ENCODE measurements at regions not wholly inside any gene's neighbourhood (a gene's known extent, or its start where the extent isn't known, plus 50 kb on each side); places are given as distances from the start of the nearest gene placed in this dataset.

DNA sequence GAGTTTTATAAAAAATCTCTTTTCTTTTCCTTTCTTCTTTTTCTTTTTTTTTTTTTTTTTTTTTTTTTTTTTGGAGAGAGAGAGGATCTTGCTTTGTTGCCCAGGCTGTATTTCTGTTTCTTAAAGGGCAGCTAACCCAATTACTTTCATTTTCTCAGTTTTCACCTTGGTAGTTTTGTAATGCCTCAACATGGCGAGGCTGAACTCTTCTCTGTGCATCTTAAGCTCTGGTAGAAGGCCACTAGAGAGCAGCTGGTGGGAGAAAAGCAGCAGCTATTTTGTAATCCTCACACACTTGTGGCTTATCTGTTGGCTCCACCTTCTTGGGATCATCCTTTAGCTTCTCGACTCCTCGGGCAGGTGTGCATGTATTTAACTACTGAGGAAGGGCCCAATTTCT lies 152.2 kb upstream of the MEIS2 start:
- H3K27me3 ChIP-seq = no peaks in the 10 kb centered on the region
- H3K9me3 ChIP-seq = no peaks in the 10 kb centered on the region
- TF ChIP-seq, protein P1, sequence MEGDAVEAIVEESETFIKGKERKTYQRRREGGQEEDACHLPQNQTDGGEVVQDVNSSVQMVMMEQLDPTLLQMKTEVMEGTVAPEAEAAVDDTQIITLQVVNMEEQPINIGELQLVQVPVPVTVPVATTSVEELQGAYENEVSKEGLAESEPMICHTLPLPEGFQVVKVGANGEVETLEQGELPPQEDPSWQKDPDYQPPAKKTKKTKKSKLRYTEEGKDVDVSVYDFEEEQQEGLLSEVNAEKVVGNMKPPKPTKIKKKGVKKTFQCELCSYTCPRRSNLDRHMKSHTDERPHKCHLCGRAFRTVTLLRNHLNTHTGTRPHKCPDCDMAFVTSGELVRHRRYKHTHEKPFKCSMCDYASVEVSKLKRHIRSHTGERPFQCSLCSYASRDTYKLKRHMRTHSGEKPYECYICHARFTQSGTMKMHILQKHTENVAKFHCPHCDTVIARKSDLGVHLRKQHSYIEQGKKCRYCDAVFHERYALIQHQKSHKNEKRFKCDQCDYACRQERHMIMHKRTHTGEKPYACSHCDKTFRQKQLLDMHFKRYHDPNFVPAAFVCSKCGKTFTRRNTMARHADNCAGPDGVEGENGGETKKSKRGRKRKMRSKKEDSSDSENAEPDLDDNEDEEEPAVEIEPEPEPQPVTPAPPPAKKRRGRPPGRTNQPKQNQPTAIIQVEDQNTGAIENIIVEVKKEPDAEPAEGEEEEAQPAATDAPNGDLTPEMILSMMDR (IDR thresholded peaks at IDR 0.05) = no peak
- no peaks in the 10 kb centered on the region for H3K36me3 ChIP-seq
- DNase-seq = no peak
- peaks cover 0 to 8% (median 0%) of the 10 kb centered on the region in 4 donors for H3K4me1 ChIP-seq
- H3K27ac ChIP-seq = no peak overlapping the region
- H3K4me3 ChIP-seq = no peak overlapping the region
- intact Hi-C loops (cut with DNase I; ENCODE audit: low total_unique reads) = no loop called here

GRCh38 chr15:37253877-37254276 lies 153.5 kb upstream of the MEIS2 start:
- TF ChIP-seq, protein P1 (IDR thresholded peaks at IDR 0.05) = no peak
- Histone ChIP-seq H3K4me3 (no peak overlapping the region), H3K36me3 (no peaks in the 10 kb centered on the region), H3K9me3 (no peaks in the 10 kb centered on the region), H3K27me3 (no peaks in the 10 kb centered on the region), H3K27ac (no peak overlapping the region), H3K4me1 (peaks cover 0 to 8% (median 0%) of the 10 kb centered on the region in 4 donors)
- no peak for DNase-seq
- intact Hi-C loops (cut with DNase I; ENCODE audit: low total_unique reads) = no loop called here

DNA sequence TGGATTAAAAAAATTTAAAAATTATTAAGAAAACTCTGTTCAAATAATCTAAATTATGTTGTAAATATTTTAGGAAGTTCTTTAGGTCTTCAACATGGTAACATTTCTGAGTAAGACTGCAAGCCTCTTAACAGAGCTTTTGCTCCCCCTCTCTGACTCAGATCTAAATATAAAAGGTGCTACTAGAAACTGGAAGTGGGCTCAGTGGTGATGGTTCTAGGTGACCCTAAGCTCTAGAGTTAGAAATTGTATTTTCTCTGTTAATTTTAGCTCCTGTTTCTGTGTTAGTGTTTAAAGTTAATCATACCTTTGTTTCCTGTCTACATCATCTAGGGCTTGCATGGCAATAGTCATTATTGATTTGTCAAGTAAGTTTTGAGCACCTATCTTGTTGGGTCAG lies 159.9 kb upstream of the MEIS2 start:
- TF ChIP-seq, protein P1 (IDR thresholded peaks at IDR 0.05) = no peak
- Histone ChIP-seq H3K4me3 (no peak overlapping the region), H3K27me3 (no peaks in the 10 kb centered on the region), H3K9me3 (no peaks in the 10 kb centered on the region), H3K27ac (no peak overlapping the region), H3K36me3 (no peaks in the 10 kb centered on the region), H3K4me1 (no peaks in the 10 kb centered on the region)
- intact Hi-C loops (cut with DNase I; ENCODE audit: low total_unique reads) = no loop called here
- DNase-seq = no peak

DNA sequence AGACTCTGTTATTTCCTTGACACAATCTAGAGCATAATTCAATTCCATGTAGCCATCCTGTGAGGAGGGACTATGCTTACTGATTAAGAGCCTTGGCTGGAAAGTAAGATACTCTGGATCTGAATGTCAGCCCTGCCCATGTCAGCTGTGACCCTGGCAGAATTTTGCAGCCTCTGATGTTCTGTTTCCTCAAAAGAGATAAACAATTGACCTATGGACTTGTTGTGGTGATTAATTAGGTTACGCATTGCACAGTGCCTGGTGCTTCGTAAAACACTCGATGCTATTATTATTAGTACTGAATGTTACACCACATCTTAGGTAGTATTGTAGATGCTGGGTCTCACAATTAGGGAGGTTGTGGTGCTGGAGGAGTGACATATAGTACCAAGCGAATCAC lies 161.3 kb upstream of the MEIS2 start:
- no peak overlapping the region for H3K4me3 ChIP-seq
- no peaks in the 10 kb centered on the region for H3K4me1 ChIP-seq
- H3K27me3 ChIP-seq = no peaks in the 10 kb centered on the region
- H3K36me3 ChIP-seq = no peaks in the 10 kb centered on the region
- TF ChIP-seq, protein P1 (IDR thresholded peaks at IDR 0.05) = no peak
- no peaks in the 10 kb centered on the region for H3K9me3 ChIP-seq
- no peak overlapping the region for H3K27ac ChIP-seq
- intact Hi-C loops (cut with DNase I; ENCODE audit: low total_unique reads) = no loop called here
- DNase-seq = no peak

DNA sequence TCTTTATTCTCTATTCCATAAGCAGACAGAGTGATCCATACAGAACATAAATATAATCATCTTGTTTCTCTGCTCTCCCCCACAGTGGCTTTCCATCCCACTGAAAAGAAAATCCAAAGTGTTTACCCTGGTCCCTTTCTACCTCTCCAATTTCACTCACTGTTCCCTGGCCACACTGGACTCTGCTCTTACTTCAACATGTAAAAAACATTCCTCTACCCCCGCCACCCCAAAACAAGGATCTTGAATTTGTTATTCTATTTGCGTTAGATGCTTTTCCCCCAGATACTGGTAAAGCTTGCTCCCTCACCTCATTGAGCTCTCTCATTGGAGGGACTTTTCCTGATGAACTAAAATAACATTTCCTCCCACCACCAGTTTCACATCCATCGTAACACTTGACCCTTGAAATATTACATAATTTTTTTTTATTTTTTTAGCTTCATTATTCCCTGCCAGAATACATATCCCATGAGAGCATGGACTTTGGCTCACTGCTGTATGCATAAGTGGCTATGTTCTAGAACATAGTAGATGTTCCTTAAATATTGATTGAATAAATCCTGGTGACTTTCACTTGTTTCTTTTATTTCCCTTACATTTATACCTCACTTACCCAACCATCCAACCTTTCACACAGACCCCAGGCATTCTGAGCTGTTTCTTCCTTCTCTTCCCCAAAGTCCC lies 162.7 kb upstream of the MEIS2 start:
- Histone ChIP-seq H3K27me3 (no peaks in the 10 kb centered on the region), H3K4me1 (no peaks in the 10 kb centered on the region), H3K36me3 (no peaks in the 10 kb centered on the region), H3K4me3 (no peak overlapping the region), H3K27ac (no peak overlapping the region), H3K9me3 (no peaks in the 10 kb centered on the region)
- intact Hi-C loops (cut with DNase I; ENCODE audit: low total_unique reads) = no loop called here
- TF ChIP-seq, protein P1 (IDR thresholded peaks at IDR 0.05) = no peak
- DNase-seq = no peak

Data from tibial artery (tissue), 4 donors.